ENCODE measurements at regions not wholly inside any gene's neighbourhood (a gene's known extent, or its start where the extent isn't known, plus 50 kb on each side); places are given as distances from the start of the nearest gene placed in this dataset.

DNA sequence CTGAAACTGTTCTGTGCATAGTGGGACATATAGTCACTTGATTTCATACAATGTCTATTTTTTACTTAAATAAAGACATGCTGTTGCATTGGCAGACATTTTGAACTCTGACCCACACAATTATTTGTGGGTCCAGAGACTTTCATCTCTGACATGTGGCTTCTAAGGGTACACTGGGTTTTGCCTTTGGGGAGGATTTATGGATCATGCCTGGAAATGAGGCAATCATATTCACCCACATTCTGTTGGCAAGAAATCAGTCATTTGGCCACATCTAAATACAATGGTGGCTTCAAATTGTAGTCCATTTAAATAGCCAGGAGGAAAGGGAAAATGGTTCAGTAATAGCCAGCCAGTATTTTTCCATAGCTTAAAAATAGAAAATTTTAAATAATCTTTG lies 238.3 kb upstream of the KLF12 start:
- Histone ChIP-seq H3K36me3 (replicated peaks in 1 of 2; ENCODE audit: control insufficient read depth in 1 of 2, insufficient read depth in 2 of 2, low read length in 1 of 2) (no peaks in the 10 kb centered on the region), H3K4me1 (ENCODE audit: control insufficient read depth in 1 of 2, insufficient read depth in 2 of 2, low read depth in 1 of 2, low read length in 1 of 2) (no peaks in the 10 kb centered on the region), H2AFZ (ENCODE audit: low read depth) (no peak overlapping the region), H3K4me3 (ENCODE audit: low read depth in 2 of 2, low read length in 1 of 2) (no peak overlapping the region), H3K9me2 (no peaks in the 10 kb centered on the region), H3K9ac (no peak overlapping the region), H3K4me2 (no peak overlapping the region), H3K9me3 (no peaks in the 10 kb centered on the region), H3K27me3 (ENCODE audit: insufficient read depth) (no peaks in the 10 kb centered on the region), H3K79me2 (ENCODE audit: insufficient read depth) (no peaks in the 10 kb centered on the region), H4K20me1 (ENCODE audit: insufficient read depth) (no peaks in the 10 kb centered on the region), H3K27ac (ENCODE audit: low read depth in 2 of 2, low read length in 1 of 2) (no peak overlapping the region), H3F3A (replicated peaks; ENCODE audit: insufficient read depth) (no peaks in the 10 kb centered on the region)
- CTCF ChIA-PET = no interaction called here
- DNase-seq = no peak
- POLR2A ChIA-PET = no interaction called here
- TF ChIP-seq POLR2AphosphoS5 (IDR thresholded peaks at IDR 0.05; ENCODE audit: low read depth, low read length) = no peak
- TF ChIP-seq CHD2 (IDR thresholded peaks at IDR 0.05; ENCODE audit: low read length, partially characterized antibody) = no peak
- TF ChIP-seq, protein P1, sequence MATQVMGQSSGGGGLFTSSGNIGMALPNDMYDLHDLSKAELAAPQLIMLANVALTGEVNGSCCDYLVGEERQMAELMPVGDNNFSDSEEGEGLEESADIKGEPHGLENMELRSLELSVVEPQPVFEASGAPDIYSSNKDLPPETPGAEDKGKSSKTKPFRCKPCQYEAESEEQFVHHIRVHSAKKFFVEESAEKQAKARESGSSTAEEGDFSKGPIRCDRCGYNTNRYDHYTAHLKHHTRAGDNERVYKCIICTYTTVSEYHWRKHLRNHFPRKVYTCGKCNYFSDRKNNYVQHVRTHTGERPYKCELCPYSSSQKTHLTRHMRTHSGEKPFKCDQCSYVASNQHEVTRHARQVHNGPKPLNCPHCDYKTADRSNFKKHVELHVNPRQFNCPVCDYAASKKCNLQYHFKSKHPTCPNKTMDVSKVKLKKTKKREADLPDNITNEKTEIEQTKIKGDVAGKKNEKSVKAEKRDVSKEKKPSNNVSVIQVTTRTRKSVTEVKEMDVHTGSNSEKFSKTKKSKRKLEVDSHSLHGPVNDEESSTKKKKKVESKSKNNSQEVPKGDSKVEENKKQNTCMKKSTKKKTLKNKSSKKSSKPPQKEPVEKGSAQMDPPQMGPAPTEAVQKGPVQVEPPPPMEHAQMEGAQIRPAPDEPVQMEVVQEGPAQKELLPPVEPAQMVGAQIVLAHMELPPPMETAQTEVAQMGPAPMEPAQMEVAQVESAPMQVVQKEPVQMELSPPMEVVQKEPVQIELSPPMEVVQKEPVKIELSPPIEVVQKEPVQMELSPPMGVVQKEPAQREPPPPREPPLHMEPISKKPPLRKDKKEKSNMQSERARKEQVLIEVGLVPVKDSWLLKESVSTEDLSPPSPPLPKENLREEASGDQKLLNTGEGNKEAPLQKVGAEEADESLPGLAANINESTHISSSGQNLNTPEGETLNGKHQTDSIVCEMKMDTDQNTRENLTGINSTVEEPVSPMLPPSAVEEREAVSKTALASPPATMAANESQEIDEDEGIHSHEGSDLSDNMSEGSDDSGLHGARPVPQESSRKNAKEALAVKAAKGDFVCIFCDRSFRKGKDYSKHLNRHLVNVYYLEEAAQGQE (IDR thresholded peaks at IDR 0.05; ENCODE audit: low read depth, low read length) = no peak
- no peak for TF ChIP-seq TAF1 (IDR thresholded peaks at IDR 0.05; ENCODE audit: borderline replicate concordance, low read depth, low read length)
- no peak for TF ChIP-seq FOXM1 (IDR thresholded peaks at IDR 0.05; ENCODE audit: low read depth)
- TF ChIP-seq PBX3 (IDR thresholded peaks at IDR 0.05) = no peak
- no peak for TF ChIP-seq TCF12 (IDR thresholded peaks at IDR 0.05)
- TF ChIP-seq GABPA (IDR thresholded peaks at IDR 0.05; ENCODE audit: low read depth) = no peak
- TF ChIP-seq FOSL2 (IDR thresholded peaks at IDR 0.05; ENCODE audit: borderline replicate concordance, low read depth) = no peak
- no peak for TF ChIP-seq CTCF (IDR thresholded peaks at IDR 0.05)
- TF ChIP-seq FOXJ3 (CRISPR knock-in tag; IDR thresholded peaks at IDR 0.05) = no peak
- no peak for TF ChIP-seq MXI1 (IDR thresholded peaks at IDR 0.05; ENCODE audit: low read depth, low read length)
- no peak for TF ChIP-seq RFX5 (IDR thresholded peaks at IDR 0.05; ENCODE audit: low read length)
- no peak for TF ChIP-seq SIN3A (IDR thresholded peaks at IDR 0.05; ENCODE audit: borderline replicate concordance, low read depth, low read length)
- TF ChIP-seq EZH2phosphoT487 (IDR thresholded peaks at IDR 0.05; ENCODE audit: borderline replicate concordance, low read depth) = no peak
- no peak for TF ChIP-seq EP300 (IDR thresholded peaks at IDR 0.05; ENCODE audit: borderline replicate concordance in 1 of 2, low read depth in 1 of 2, low read length in 1 of 2)
